IMR-90 (cell line): ENCODE measurements at regions not wholly inside any gene's neighbourhood (a gene's known extent, or its start where the extent isn't known, plus 50 kb on each side); places are given as distances from the start of the nearest gene placed in this dataset.

Source experiments
- ATAC-seq: fragments of 200-7000 bp; cut with Tn5 transposase; 2 replicates; pipeline ENCODE4 v1.9.1; 2020; ENCODE audit warnings: low read depth, mild to moderate bottlenecking, moderate library complexity
- BruUV-seq: library from RNA; stranded (reverse); fragments of 400-500 nt; replicated peaks from 2 replicates; lab custom pipeline; 2021; lab: Mats Ljungman, UMichigan
- CTCF ChIA-PET: fragments of 300-600 bp; formaldehyde crosslinking; extraction: SDS; loops from one replicate; lab custom pipeline; 2021; ENCODE audit warnings: antibody characterized with exemption; lab: Yijun Ruan, JAX
- POLR2A ChIA-PET: fragments of 300-600 bp; sonication (Branson Sonifier 250); formaldehyde crosslinking; loops from one replicate; lab custom pipeline; 2022; ENCODE audit warnings: antibody characterized with exemption; ENCODE audit not compliant: unreplicated experiment; lab: Charles Lee
- DNase-seq: peaks from one replicate; pipeline ENCODE4 v3.0.0; 2013
- H2AFZ ChIP-seq: replicated peaks from 2 replicates; pipeline ENCODE3; 2013; ENCODE audit warnings: low read length, mild to moderate bottlenecking; ENCODE audit not compliant: poor library complexity
- H2AK5ac ChIP-seq: 2 replicates; pipeline ENCODE4 v1.6.1; 2013; ENCODE audit warnings: low read depth, low read length, inconsistent platforms
- H2AK9ac ChIP-seq: replicated peaks from 2 replicates; pipeline ENCODE3; 2013; ENCODE audit warnings: mild to moderate bottlenecking, low read depth, low read length, moderate library complexity; ENCODE audit not compliant: poor library complexity
- H2BK120ac ChIP-seq: 2 replicates; pipeline ENCODE4 v1.6.1; 2013; ENCODE audit warnings: low read depth, low read length, inconsistent platforms
- H2BK15ac ChIP-seq: 3 replicates; pipeline ENCODE4 v1.6.1; 2013; ENCODE audit warnings: low read depth, low read length, inconsistent platforms
- H2BK20ac ChIP-seq: 2 replicates; pipeline ENCODE4 v1.6.1; 2013; ENCODE audit warnings: low read depth, mild to moderate bottlenecking, inconsistent platforms, low read length, moderate library complexity
- H2BK5ac ChIP-seq: 2 replicates; pipeline ENCODE4 v1.6.1; 2013; ENCODE audit warnings: mild to moderate bottlenecking, low read depth, low read length, inconsistent platforms; ENCODE audit not compliant: poor library complexity, severe bottlenecking
- H3K14ac ChIP-seq: replicated peaks from 2 replicates; pipeline ENCODE4 v1.6.1; 2013; ENCODE audit warnings: low read depth, low read length, inconsistent platforms
- H3K18ac ChIP-seq: 2 replicates; pipeline ENCODE4 v1.6.1; 2013; ENCODE audit warnings: low read depth, low read length, control low read depth
- H3K23ac ChIP-seq: 2 replicates; pipeline ENCODE4 v1.6.1; 2013; ENCODE audit warnings: low read depth, low read length, inconsistent platforms
- H3K27ac ChIP-seq: 2 replicates; pipeline ENCODE4 v1.5.1; 2013; ENCODE audit warnings: mild to moderate bottlenecking, control low read depth, low read length; ENCODE audit not compliant: insufficient read depth
- H3K27me3 ChIP-seq: 2 replicates; pipeline ENCODE4 v1.6.1; 2013; ENCODE audit warnings: low read length; ENCODE audit not compliant: control insufficient read depth, insufficient read depth
- H3K36me3 ChIP-seq: 2 replicates; pipeline ENCODE4 v1.6.1; 2013; ENCODE audit warnings: low read length, mixed read lengths; ENCODE audit not compliant: control insufficient read depth, insufficient read depth
- H3K4ac ChIP-seq: 2 replicates; pipeline ENCODE4 v1.6.1; 2013; ENCODE audit warnings: low read depth, low read length, inconsistent platforms
- H3K4me1 ChIP-seq: 2 replicates; pipeline ENCODE4 v1.6.1; 2013; ENCODE audit warnings: low read length, mixed read lengths; ENCODE audit not compliant: control insufficient read depth, insufficient read depth
- H3K4me2 ChIP-seq: 2 replicates; pipeline ENCODE4 v1.6.1; 2013; ENCODE audit warnings: low read depth, mild to moderate bottlenecking, control low read depth, low read length, moderate library complexity
- H3K4me3 ChIP-seq: 2 replicates; pipeline ENCODE4 v1.5.1; 2013; ENCODE audit warnings: low read depth, mild to moderate bottlenecking, control low read depth, low read length, moderate library complexity; ENCODE audit not compliant: insufficient read depth
- H3K56ac ChIP-seq: 2 replicates; pipeline ENCODE4 v1.6.1; 2013; ENCODE audit warnings: low read length, inconsistent platforms; ENCODE audit not compliant: insufficient read depth; ENCODE audit errors: extremely low read depth
- H3K79me1 ChIP-seq, 2 experiments: 2 replicates each; pipeline ENCODE4 v1.6.1; 2013; ENCODE audit warnings: low read length in 2 of 2, inconsistent platforms in 1 of 2, low read depth in 1 of 2
- H3K9ac ChIP-seq: 2 replicates; pipeline ENCODE4 v1.6.1; 2013; ENCODE audit warnings: low read depth, low read length, control low read depth
- H3K9me1 ChIP-seq: 2 replicates; pipeline ENCODE4 v1.6.1; 2013; ENCODE audit warnings: low read length, inconsistent platforms; ENCODE audit not compliant: insufficient read depth
- H3K9me3 ChIP-seq: 2 replicates; pipeline ENCODE4 v1.6.1; 2013; ENCODE audit warnings: low read length; ENCODE audit not compliant: control insufficient read depth, insufficient read depth
- H4K20me1 ChIP-seq: 2 replicates; pipeline ENCODE4 v1.6.1; 2013; ENCODE audit warnings: low read length, inconsistent platforms; ENCODE audit not compliant: insufficient read depth
- H4K5ac ChIP-seq: 2 replicates; pipeline ENCODE4 v1.6.1; 2013; ENCODE audit warnings: mild to moderate bottlenecking, low read depth, low read length, control low read depth
- H4K8ac ChIP-seq, 2 experiments: 2 replicates each; pipeline ENCODE4 v1.6.1; 2013; ENCODE audit warnings: low read depth in 2 of 2, low read length in 2 of 2, control low read depth in 1 of 2, inconsistent platforms in 1 of 2
- H4K91ac ChIP-seq: 2 replicates; pipeline ENCODE4 v1.6.1; 2013; ENCODE audit warnings: low read depth, low read length, inconsistent platforms; ENCODE audit not compliant: insufficient read depth
- BHLHE40 ChIP-seq: fragments of 150-350 bp; IDR thresholded peaks from 2 replicates; pipeline ENCODE4 v1.6.1; 2016; ENCODE audit warnings: mild to moderate bottlenecking, low read depth, low read length
- CEBPB ChIP-seq: IDR thresholded peaks from 2 replicates; pipeline ENCODE4 v1.6.1; 2012; ENCODE audit warnings: low read depth, low read length, improper control_type of control experiment
- CHD1 ChIP-seq: IDR thresholded peaks from 2 replicates; pipeline ENCODE4 v1.6.1; 2012; ENCODE audit warnings: low read depth, low read length, improper control_type of control experiment
- FOS ChIP-seq: fragments of 150-350 bp; IDR thresholded peaks from 2 replicates; pipeline ENCODE4 v1.6.1; 2016; ENCODE audit warnings: low read depth, low read length
- MAFK ChIP-seq: IDR thresholded peaks from 2 replicates; pipeline ENCODE4 v1.6.1; 2012; ENCODE audit warnings: low read depth, low read length, improper control_type of control experiment
- MAZ ChIP-seq: IDR thresholded peaks from 2 replicates; pipeline ENCODE4 v1.6.1; 2012; ENCODE audit warnings: low read depth, mild to moderate bottlenecking, low read length, improper control_type of control experiment, moderate library complexity, borderline replicate concordance
- MXI1 ChIP-seq: IDR thresholded peaks from 2 replicates; pipeline ENCODE4 v1.6.1; 2012; ENCODE audit warnings: low read depth, mild to moderate bottlenecking, low read length, moderate library complexity, borderline replicate concordance
- NFE2L2 ChIP-seq: fragments of 150-350 bp; IDR thresholded peaks from 2 replicates; pipeline ENCODE4 v1.6.1; 2016; ENCODE audit warnings: low read depth, mild to moderate bottlenecking, low read length
- POLR2A ChIP-seq: IDR thresholded peaks from 2 replicates; pipeline ENCODE4 v1.6.1; 2012; ENCODE audit warnings: mild to moderate bottlenecking, low read depth, low read length
- RAD21 ChIP-seq: IDR thresholded peaks from 2 replicates; pipeline ENCODE4 v1.6.1; 2012; ENCODE audit warnings: low read length, improper control_type of control experiment
- RCOR1 ChIP-seq: IDR thresholded peaks from 2 replicates; pipeline ENCODE4 v1.6.1; 2012; ENCODE audit warnings: mild to moderate bottlenecking, low read length, improper control_type of control experiment; ENCODE audit not compliant: insufficient replicate concordance
- RFX5 ChIP-seq: IDR thresholded peaks from 2 replicates; pipeline ENCODE4 v1.8.0; 2012; ENCODE audit warnings: low read depth, mild to moderate bottlenecking, low read length, moderate library complexity
- SMC3 ChIP-seq: fragments of 150-350 bp; IDR thresholded peaks from 2 replicates; pipeline ENCODE4 v1.6.1; 2016; ENCODE audit warnings: low read depth, mild to moderate bottlenecking, antibody characterized with exemption, low read length, moderate library complexity
- WGBS, 2 experiments: methylation state at CpG; one replicate each; pipeline versions ENCODE4 v1.1.5 to v1.1.7; 2013; ENCODE audit warnings: missing lambda C conversion rate in 2 of 2; ENCODE audit not compliant: insufficient read length in 1 of 2; ENCODE audit errors: extremely low coverage in 2 of 2; 5-methylcytosine and 5-hydroxymethylcytosine counted together
- dilution Hi-C: fragments of 300-500 bp; cut with HindIII; formaldehyde crosslinking; loops from one replicate; pipeline ENCODE4 v1.14.3; 2018; ENCODE audit warnings: low sequenced_read_pairs; ENCODE audit not compliant: unreplicated experiment
- in situ Hi-C: fragments of 300-500 bp; cut with MboI; formaldehyde crosslinking; loops from 3 replicates; pipeline ENCODE4 v1.14.3; 2019; ENCODE audit warnings: low sequenced_read_pairs, inconsistent platforms, mixed read lengths
- intact Hi-C: fragments of 100-400 bp; cut with micrococcal nuclease; formaldehyde crosslinking; loops from 2 replicates; pipeline ENCODE4 v1.10.0; 2022
- TF ChIP-seq, protein P1 (sequence below): fragments of 150-350 bp; IDR thresholded peaks from 2 replicates; pipeline ENCODE4 v1.6.1; 2016; ENCODE audit warnings: low read depth, mild to moderate bottlenecking, low read length, moderate library complexity, borderline replicate concordance
- TF ChIP-seq, protein P2 (sequence below): fragments of 150-350 bp; IDR thresholded peaks from 2 replicates; pipeline ENCODE4 v1.6.1; 2017; ENCODE audit warnings: mild to moderate bottlenecking, antibody characterized with exemption, low read length, low read depth
- TF ChIP-seq, protein P3 (sequence below): conservative IDR thresholded peaks from 2 replicates; pipeline ENCODE4 v1.5.1; 2012; ENCODE audit warnings: mild to moderate bottlenecking, low read depth, low read length, improper control_type of control experiment

DNA sequence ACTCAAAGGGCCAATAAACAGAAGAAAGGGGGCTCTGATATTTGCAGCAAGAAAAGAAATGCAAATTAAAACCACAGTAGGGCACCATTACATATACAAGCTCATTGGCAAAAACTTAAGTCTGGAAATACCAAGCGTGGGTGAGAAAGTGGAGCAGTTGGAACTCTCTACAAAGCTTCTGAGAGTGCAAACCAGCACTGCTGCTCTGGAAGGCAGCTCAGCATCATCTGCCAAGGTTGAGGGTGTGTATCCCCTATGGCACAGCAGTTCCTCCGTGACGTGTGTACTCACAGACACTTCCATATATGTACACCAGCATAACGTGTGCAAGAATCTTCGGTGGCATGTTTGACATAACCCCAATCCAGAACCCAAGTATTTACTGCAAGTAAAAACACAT lies 271.0 kb upstream of the ATP10A start:
- no peak for ATAC-seq

More for the DNA sequence above, 271.0 kb upstream of the ATP10A start:
- ChIA-PET POLR2A (no interaction called here), CTCF (interaction anchor here (0.6 kb wide), 1 partner anchor 150 kb away, joined by 3 read pairs; no protein-coding TSS in a partner anchor)
- H3K4ac ChIP-seq = no peak overlapping the region
- BruUV-seq = no TSS peak
- H3K36me3 ChIP-seq = no peaks in the 10 kb centered on the region
- no peak overlapping the region for H2BK15ac ChIP-seq
- no peaks in the 10 kb centered on the region; the same call in 1 of the 2 replicates for H3K9me3 ChIP-seq
- no peak overlapping the region for H4K8ac ChIP-seq
- H3K27ac ChIP-seq = no peak overlapping the region
- H3K4me1 ChIP-seq = no peaks in the 10 kb centered on the region
- no peak overlapping the region for H2BK120ac ChIP-seq
- no peak overlapping the region for H3K18ac ChIP-seq
- dilution Hi-C loops = no loop called here
- no peak overlapping the region for H2BK20ac ChIP-seq
- H3K4me2 ChIP-seq = no peak overlapping the region
- no peaks in the 10 kb centered on the region for H4K20me1 ChIP-seq
- no peak overlapping the region for H2AFZ ChIP-seq
- no CpG with 5 or more reads among the region's 5 CpGs for WGBS, 2 experiments
- H4K5ac ChIP-seq = no peak overlapping the region
- TF ChIP-seq SMC3 (no peak), BHLHE40 (no peak), RAD21 (no peak), MAFK (no peak), NFE2L2 (no peak), CEBPB (no peak), MXI1 (no peak), FOS (no peak), RFX5 (no peak), MAZ (no peak), POLR2A (no peak), RCOR1 (no peak), CHD1 (no peak)
- TF ChIP-seq, protein P1, sequence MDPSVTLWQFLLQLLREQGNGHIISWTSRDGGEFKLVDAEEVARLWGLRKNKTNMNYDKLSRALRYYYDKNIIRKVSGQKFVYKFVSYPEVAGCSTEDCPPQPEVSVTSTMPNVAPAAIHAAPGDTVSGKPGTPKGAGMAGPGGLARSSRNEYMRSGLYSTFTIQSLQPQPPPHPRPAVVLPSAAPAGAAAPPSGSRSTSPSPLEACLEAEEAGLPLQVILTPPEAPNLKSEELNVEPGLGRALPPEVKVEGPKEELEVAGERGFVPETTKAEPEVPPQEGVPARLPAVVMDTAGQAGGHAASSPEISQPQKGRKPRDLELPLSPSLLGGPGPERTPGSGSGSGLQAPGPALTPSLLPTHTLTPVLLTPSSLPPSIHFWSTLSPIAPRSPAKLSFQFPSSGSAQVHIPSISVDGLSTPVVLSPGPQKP = no peak
- TF ChIP-seq, protein P2, sequence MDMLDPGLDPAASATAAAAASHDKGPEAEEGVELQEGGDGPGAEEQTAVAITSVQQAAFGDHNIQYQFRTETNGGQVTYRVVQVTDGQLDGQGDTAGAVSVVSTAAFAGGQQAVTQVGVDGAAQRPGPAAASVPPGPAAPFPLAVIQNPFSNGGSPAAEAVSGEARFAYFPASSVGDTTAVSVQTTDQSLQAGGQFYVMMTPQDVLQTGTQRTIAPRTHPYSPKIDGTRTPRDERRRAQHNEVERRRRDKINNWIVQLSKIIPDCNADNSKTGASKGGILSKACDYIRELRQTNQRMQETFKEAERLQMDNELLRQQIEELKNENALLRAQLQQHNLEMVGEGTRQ = no peak
- TF ChIP-seq, protein P3, sequence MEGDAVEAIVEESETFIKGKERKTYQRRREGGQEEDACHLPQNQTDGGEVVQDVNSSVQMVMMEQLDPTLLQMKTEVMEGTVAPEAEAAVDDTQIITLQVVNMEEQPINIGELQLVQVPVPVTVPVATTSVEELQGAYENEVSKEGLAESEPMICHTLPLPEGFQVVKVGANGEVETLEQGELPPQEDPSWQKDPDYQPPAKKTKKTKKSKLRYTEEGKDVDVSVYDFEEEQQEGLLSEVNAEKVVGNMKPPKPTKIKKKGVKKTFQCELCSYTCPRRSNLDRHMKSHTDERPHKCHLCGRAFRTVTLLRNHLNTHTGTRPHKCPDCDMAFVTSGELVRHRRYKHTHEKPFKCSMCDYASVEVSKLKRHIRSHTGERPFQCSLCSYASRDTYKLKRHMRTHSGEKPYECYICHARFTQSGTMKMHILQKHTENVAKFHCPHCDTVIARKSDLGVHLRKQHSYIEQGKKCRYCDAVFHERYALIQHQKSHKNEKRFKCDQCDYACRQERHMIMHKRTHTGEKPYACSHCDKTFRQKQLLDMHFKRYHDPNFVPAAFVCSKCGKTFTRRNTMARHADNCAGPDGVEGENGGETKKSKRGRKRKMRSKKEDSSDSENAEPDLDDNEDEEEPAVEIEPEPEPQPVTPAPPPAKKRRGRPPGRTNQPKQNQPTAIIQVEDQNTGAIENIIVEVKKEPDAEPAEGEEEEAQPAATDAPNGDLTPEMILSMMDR = no peak
- DNase-seq = no peak
- in situ Hi-C loops = no loop called here
- H2AK9ac ChIP-seq = no peak overlapping the region
- H3K14ac ChIP-seq = no peak overlapping the region
- no peak overlapping the region for H2BK5ac ChIP-seq
- H3K27me3 ChIP-seq = no peaks in the 10 kb centered on the region; the same call in 1 of the 2 replicates
- no peaks in the 10 kb centered on the region for H3K79me1 ChIP-seq
- no peak overlapping the region for H3K9ac ChIP-seq
- H2AK5ac ChIP-seq = no peak overlapping the region
- intact Hi-C loops = no loop called here
- no peak overlapping the region for H3K4me3 ChIP-seq
- no peak overlapping the region for H4K91ac ChIP-seq
- H3K56ac ChIP-seq = no peak overlapping the region
- H3K9me1 ChIP-seq = no peaks in the 10 kb centered on the region
- H3K23ac ChIP-seq = no peak overlapping the region
